ENCODE measurements at regions not wholly inside any gene's neighbourhood (a gene's known extent, or its start where the extent isn't known, plus 50 kb on each side); places are given as distances from the start of the nearest gene placed in this dataset.

- intact Hi-C loops (cut with DNase I; ENCODE audit: low total_unique reads), result no loop called here
- WGBS, 2 donors, result 63 to 64% methylated on average over 1 of the region's 1 CpG
- TF ChIP-seq POLR2A (IDR thresholded peaks at IDR 0.05) (no peak), CTCF (IDR thresholded peaks at IDR 0.05) (no peak)
- no peak overlapping the region for H3K4me3 ChIP-seq (ENCODE audit: low read depth, poor library complexity, severe bottlenecking)
- DNase-seq (ENCODE audit: low spot score in 2 of 2), result no peak
These were observed 913.3 kb downstream of the PDHA2 start for GRCh38 chr4:96753216-96753615.

GRCh38 chr4:96755569-96756484, 915.9 kb downstream of the PDHA2 start:
- DNase-seq (ENCODE audit: low spot score in 2 of 2), result no peak
- no peak overlapping the region for H3K4me3 ChIP-seq (ENCODE audit: low read depth, poor library complexity, severe bottlenecking)
- 49 to 50% methylated on average over 3 of the region's 3 CpGs for WGBS, 2 donors
- intact Hi-C loops (cut with DNase I; ENCODE audit: low total_unique reads), result no loop called here
- TF ChIP-seq CTCF (IDR thresholded peaks at IDR 0.05) (no peak), POLR2A (IDR thresholded peaks at IDR 0.05) (no peak)

- intact Hi-C loops (cut with DNase I; ENCODE audit: low total_unique reads), result no loop called here
- no peak for TF ChIP-seq CTCF (IDR thresholded peaks at IDR 0.05)
- no peak for TF ChIP-seq POLR2A (IDR thresholded peaks at IDR 0.05)
- H3K4me3 ChIP-seq (ENCODE audit: low read depth, poor library complexity, severe bottlenecking), result no peak overlapping the region
- DNase-seq (ENCODE audit: low spot score in 2 of 2), result no peak
- WGBS, 2 donors, result 72 to 79% methylated on average over 1 of the region's 1 CpG
These were observed 916.7 kb downstream of the PDHA2 start for GRCh38 chr4:96756584-96756983.

- intact Hi-C loops (cut with DNase I; ENCODE audit: low total_unique reads), result no loop called here
- no peak for TF ChIP-seq CTCF (IDR thresholded peaks at IDR 0.05)
- TF ChIP-seq POLR2A (IDR thresholded peaks at IDR 0.05), result no peak
- DNase-seq (ENCODE audit: low spot score in 2 of 2), result no peak
- no peak overlapping the region for H3K4me3 ChIP-seq (ENCODE audit: low read depth, poor library complexity, severe bottlenecking)
- 89 to 97% methylated on average over 2 of the region's 3 CpGs for WGBS, 2 donors
These were observed 923.7 kb downstream of the PDHA2 start for GRCh38 chr4:96763546-96763945.

GRCh38 chr4:96766359-96766758, 926.5 kb downstream of the PDHA2 start:
- 83 to 89% methylated on average over 5 of the region's 5 CpGs for WGBS, 2 donors
- TF ChIP-seq POLR2A (IDR thresholded peaks at IDR 0.05), result no peak
- TF ChIP-seq CTCF (IDR thresholded peaks at IDR 0.05), result no peak
- no peak overlapping the region for H3K4me3 ChIP-seq (ENCODE audit: low read depth, poor library complexity, severe bottlenecking)
- no peak for DNase-seq (ENCODE audit: low spot score in 2 of 2)
- intact Hi-C loops (cut with DNase I; ENCODE audit: low total_unique reads), result no loop called here
